ENCODE measurements at regions not wholly inside any gene's neighbourhood (a gene's known extent, or its start where the extent isn't known, plus 50 kb on each side); places are given as distances from the start of the nearest gene placed in this dataset.

GRCh38 chr13:23512762-23513395 is 57.3 kb upstream of the TNFRSF19 start:
- 94% methylated on average over 6 of the region's 6 CpGs for WGBS (ENCODE audit: low lambda C conversion rate)
- Histone ChIP-seq H2AFZ (ENCODE audit: low read depth) (no peak overlapping the region), H3K4me1 (ENCODE audit: control insufficient read depth in 1 of 2, insufficient read depth in 2 of 2, low read depth in 1 of 2, low read length in 1 of 2) (peaks cover 0 to 18% of the 10 kb centered on the region in 2 experiments; a peak in 3 of 4 replicates), H3K27ac (ENCODE audit: low read depth in 2 of 2, low read length in 1 of 2) (no peak overlapping the region), H3F3A (replicated peaks; ENCODE audit: insufficient read depth) (peaks cover 17% of the 10 kb centered on the region), H3K9me2 (no peaks in the 10 kb centered on the region), H4K20me1 (ENCODE audit: insufficient read depth) (no peaks in the 10 kb centered on the region), H3K79me2 (ENCODE audit: insufficient read depth) (no peaks in the 10 kb centered on the region), H3K27me3 (ENCODE audit: insufficient read depth) (no peaks in the 10 kb centered on the region), H3K9me3 (no peaks in the 10 kb centered on the region), H3K4me2 (no peak overlapping the region), H3K4me3 (ENCODE audit: low read depth in 2 of 2, low read length in 1 of 2) (no peak overlapping the region), H3K9ac (no peak overlapping the region), H3K36me3 (replicated peaks in 1 of 2; ENCODE audit: control insufficient read depth in 1 of 2, insufficient read depth in 2 of 2, low read length in 1 of 2) (no peaks in the 10 kb centered on the region)
- TF ChIP-seq RAD21 (IDR thresholded peaks at IDR 0.05; ENCODE audit: low read length) (no peak), CTCF (IDR thresholded peaks at IDR 0.05) (peak; percentile 40)
- CTCF ChIA-PET = interaction anchor here (0.7 to 3.5 kb wide), 7 partner anchors 12 to 58 kb away, joined by 3 to 9 read pairs (median 3); partner anchors contain the start of gene TNFRSF19
- POLR2A ChIA-PET = no interaction called here
- no peak for DNase-seq

- POLR2A ChIA-PET = no interaction called here
- CTCF ChIA-PET = interaction anchor here (0.8 to 3.5 kb wide), 5 partner anchors 12 to 57 kb away, joined by 3 to 9 read pairs (median 5); partner anchors contain the start of gene TNFRSF19
These were observed 56.8 kb upstream of the TNFRSF19 start for GRCh38 chr13:23513455-23513854.

More at GRCh38 chr13:23513455-23513854, 56.8 kb upstream of the TNFRSF19 start:
- Histone ChIP-seq H3K27ac (ENCODE audit: low read depth in 2 of 2, low read length in 1 of 2) (no peak overlapping the region), H3K4me2 (no peak overlapping the region), H3K27me3 (ENCODE audit: insufficient read depth) (no peaks in the 10 kb centered on the region), H3K79me2 (ENCODE audit: insufficient read depth) (no peaks in the 10 kb centered on the region), H2AFZ (ENCODE audit: low read depth) (no peak overlapping the region), H3K9me3 (no peaks in the 10 kb centered on the region), H3K4me1 (ENCODE audit: control insufficient read depth in 1 of 2, insufficient read depth in 2 of 2, low read depth in 1 of 2, low read length in 1 of 2) (peaks cover 0 to 18% of the 10 kb centered on the region in 2 experiments; a peak in 3 of 4 replicates), H3K36me3 (replicated peaks in 1 of 2; ENCODE audit: control insufficient read depth in 1 of 2, insufficient read depth in 2 of 2, low read length in 1 of 2) (no peaks in the 10 kb centered on the region), H3F3A (replicated peaks; ENCODE audit: insufficient read depth) (peaks cover 17% of the 10 kb centered on the region), H4K20me1 (ENCODE audit: insufficient read depth) (no peaks in the 10 kb centered on the region), H3K4me3 (ENCODE audit: low read depth in 2 of 2, low read length in 1 of 2) (no peak overlapping the region), H3K9ac (no peak overlapping the region), H3K9me2 (no peaks in the 10 kb centered on the region)
- 92% methylated on average over 3 of the region's 3 CpGs for WGBS (ENCODE audit: low lambda C conversion rate)
- TF ChIP-seq PBX3 (IDR thresholded peaks at IDR 0.05) (no peak), NRF1 (IDR thresholded peaks at IDR 0.05; ENCODE audit: low read depth, low read length) (no peak), IRF3 (IDR thresholded peaks at IDR 0.05; ENCODE audit: low read depth, low read length) (no peak), REST (IDR thresholded peaks at IDR 0.05; ENCODE audit: low read depth, low read length) (no peak), TEAD4 (IDR thresholded peaks at IDR 0.05; ENCODE audit: borderline replicate concordance, insufficient read depth) (no peak), USF2 (IDR thresholded peaks at IDR 0.05; ENCODE audit: borderline replicate concordance, low read depth, low read length) (no peak), CHD2 (IDR thresholded peaks at IDR 0.05; ENCODE audit: low read length, partially characterized antibody) (no peak)
- DNase-seq = no peak

All from SK-N-SH (cell line).